PFSK-1 (cell line): ENCODE measurements at regions not wholly inside any gene's neighbourhood (a gene's known extent, or its start where the extent isn't known, plus 50 kb on each side); places are given as distances from the start of the nearest gene placed in this dataset.

Source experiments
- FOXP2 ChIP-seq: optimal IDR thresholded peaks from 2 replicates; pipeline ENCODE3; 2011; ENCODE audit warnings: borderline replicate concordance, control low read depth, inconsistent platforms; ENCODE audit not compliant: insufficient read depth; ENCODE audit errors: extremely low read length, extremely low read depth
- POLR2AphosphoS5 ChIP-seq: IDR thresholded peaks from 2 replicates; pipeline ENCODE4 v1.6.1; 2012; ENCODE audit warnings: low read depth, mild to moderate bottlenecking, control low read depth, low read length, moderate library complexity
- REST ChIP-seq, 2 experiments: IDR thresholded peaks; 2 replicates each; pipeline versions ENCODE4 v1.6.1 to v1.8.0; 2011 to 2012; ENCODE audit warnings: low read depth in 2 of 2, low read length in 2 of 2, control low read depth in 1 of 2, inconsistent platforms in 1 of 2, mild to moderate bottlenecking in 1 of 2, moderate library complexity in 1 of 2; ENCODE audit not compliant: insufficient read depth in 1 of 2
- SIN3A ChIP-seq: IDR thresholded peaks from 2 replicates; pipeline ENCODE4 v1.6.1; 2012; ENCODE audit warnings: mild to moderate bottlenecking, low read length, moderate library complexity, borderline replicate concordance; ENCODE audit not compliant: insufficient read depth
- TAF1 ChIP-seq: IDR thresholded peaks from 2 replicates; pipeline ENCODE4 v1.6.1; 2012; ENCODE audit warnings: low read length, control low read depth, borderline replicate concordance; ENCODE audit not compliant: insufficient read depth

GRCh38 chr2:57516698-57517340 lies 529.8 kb upstream of the VRK2 start:
- TF ChIP-seq TAF1 (no peak), SIN3A (no peak), FOXP2 (no peak), REST (IDR thresholded peaks at IDR 0.05; ENCODE audit: insufficient read depth in 1 of 2, low read depth in 2 of 2, low read length in 2 of 2) (no peak), POLR2AphosphoS5 (no peak)

GRCh38 chr2:57523304-57523703 lies 523.3 kb upstream of the VRK2 start:
- TF ChIP-seq REST (IDR thresholded peaks at IDR 0.05; ENCODE audit: insufficient read depth in 1 of 2, low read depth in 2 of 2, low read length in 2 of 2) (no peak), TAF1 (no peak), SIN3A (no peak), FOXP2 (no peak), POLR2AphosphoS5 (no peak)

DNA sequence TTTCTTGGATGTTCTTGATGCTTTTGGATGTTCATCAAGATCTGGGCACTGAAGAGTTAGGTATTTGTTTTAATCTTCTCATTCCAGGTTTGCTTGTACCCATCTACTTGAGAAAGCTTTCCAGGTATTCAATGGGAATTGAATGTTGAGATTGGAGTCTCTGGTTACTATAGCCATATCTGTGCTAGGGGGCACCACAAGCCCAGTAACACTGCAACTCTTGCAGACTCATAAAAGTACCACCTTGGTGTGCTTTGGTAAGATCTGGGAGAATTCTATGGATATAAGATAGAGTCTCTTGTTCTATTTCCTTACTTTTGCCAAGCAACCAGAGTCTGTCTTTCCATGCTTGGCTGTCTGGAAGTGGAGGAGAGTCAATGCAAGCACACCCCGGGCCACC lies 518.9 kb upstream of the VRK2 start:
- no peak for TF ChIP-seq TAF1

DNA sequence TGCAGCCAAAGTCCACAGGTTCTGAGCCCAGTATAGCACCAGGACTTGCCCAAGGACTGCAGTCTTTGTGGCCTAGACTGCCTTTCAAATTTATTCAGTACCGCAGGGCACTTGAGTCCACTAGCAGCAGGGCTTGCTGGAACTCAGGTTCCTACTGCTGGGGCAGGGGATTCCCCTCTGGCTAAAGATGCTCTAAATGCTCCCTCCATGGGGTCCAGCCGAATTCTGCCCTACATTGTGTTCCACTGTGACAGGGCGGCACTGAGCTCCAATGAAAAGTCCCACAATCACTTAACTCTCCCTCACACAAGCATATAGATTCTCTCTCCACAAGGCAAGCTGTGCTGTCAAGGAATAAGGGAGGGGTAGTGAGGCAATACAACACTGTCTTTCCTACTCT lies 518.1 kb upstream of the VRK2 start:
- TF ChIP-seq REST (IDR thresholded peaks at IDR 0.05; ENCODE audit: insufficient read depth in 1 of 2, low read depth in 2 of 2, low read length in 2 of 2) (no peak), TAF1 (no peak), SIN3A (no peak), POLR2AphosphoS5 (no peak), FOXP2 (no peak)

GRCh38 chr2:57534358-57534757 lies 512.2 kb upstream of the VRK2 start:
- TF ChIP-seq SIN3A (no peak), REST (IDR thresholded peaks at IDR 0.05; ENCODE audit: insufficient read depth in 1 of 2, low read depth in 2 of 2, low read length in 2 of 2) (no peak), FOXP2 (no peak), TAF1 (no peak), POLR2AphosphoS5 (no peak)
